Neural progenitor cell (in vitro differentiated cells): ENCODE measurements at regions not wholly inside any gene's neighbourhood (a gene's known extent, or its start where the extent isn't known, plus 50 kb on each side); places are given as distances from the start of the nearest gene placed in this dataset.

ENCODE experiments used
- DNase-seq: peaks from one replicate; pipeline ENCODE4 v3.0.0-alpha.2; 2016; ENCODE audit warnings: low spot score
- H2AFZ ChIP-seq: fragments of 200-600 bp; sonication (generic); replicated peaks from 2 replicates; pipeline ENCODE4 v1.6.1; 2016; ENCODE audit warnings: antibody characterized with exemption
- H3F3A ChIP-seq: fragments of 200-600 bp; sonication (generic); 2 replicates; pipeline ENCODE4 v1.6.1; 2016; ENCODE audit warnings: antibody characterized with exemption, low read depth
- H3K27ac ChIP-seq: fragments of 200-600 bp; sonication (generic); 2 replicates; pipeline ENCODE4 v1.5.1; 2016; ENCODE audit warnings: mild to moderate bottlenecking
- H3K27me3 ChIP-seq: fragments of 200-600 bp; sonication (generic); 2 replicates; pipeline ENCODE4 v1.6.1; 2016; ENCODE audit warnings: mild to moderate bottlenecking, moderate library complexity
- H3K36me3 ChIP-seq: fragments of 200-600 bp; sonication (generic); 2 replicates; pipeline ENCODE4 v1.5.1; 2016
- H3K4me1 ChIP-seq: fragments of 200-600 bp; sonication (generic); 2 replicates; pipeline ENCODE4 v1.6.1; 2016; ENCODE audit warnings: mixed run types
- H3K4me2 ChIP-seq: fragments of 200-600 bp; sonication (generic); 2 replicates; pipeline ENCODE4 v1.6.1; 2016
- H3K4me3 ChIP-seq: fragments of 200-600 bp; sonication (generic); 2 replicates; pipeline ENCODE4 v1.5.1; 2016
- H3K79me2 ChIP-seq: fragments of 200-600 bp; sonication (generic); 2 replicates; pipeline ENCODE4 v1.6.1; 2016; ENCODE audit warnings: low read depth
- H3K9ac ChIP-seq: fragments of 200-600 bp; sonication (generic); 2 replicates; pipeline ENCODE4 v1.6.1; 2016
- H3K9me3 ChIP-seq: fragments of 200-600 bp; sonication (generic); 2 replicates; pipeline ENCODE4 v1.5.1; 2016; ENCODE audit warnings: low read depth
- H4K20me1 ChIP-seq: fragments of 200-600 bp; sonication (generic); 2 replicates; pipeline ENCODE4 v1.6.1; 2016; ENCODE audit warnings: low read depth
- H3K27ac Mint-ChIP-seq: 3 replicates; pipeline ENCODE4 v1.8.0; 2021; ENCODE audit warnings: mixed read lengths
- H3K27me3 Mint-ChIP-seq: 2 replicates; pipeline ENCODE4 v1.8.0; 2022; ENCODE audit warnings: low read depth, mild to moderate bottlenecking, inconsistent platforms, moderate library complexity, mixed read lengths; ENCODE audit not compliant: insufficient read depth
- H3K36me3 Mint-ChIP-seq: 3 replicates; pipeline ENCODE4 v1.8.0; 2021; ENCODE audit warnings: mixed read lengths
- H3K4me1 Mint-ChIP-seq: 3 replicates; pipeline ENCODE4 v1.8.0; 2021; ENCODE audit warnings: mixed read lengths
- H3K4me3 Mint-ChIP-seq: 3 replicates; pipeline ENCODE4 v1.8.0; 2021; ENCODE audit warnings: mild to moderate bottlenecking, moderate library complexity, mixed read lengths
- H3K9me3 Mint-ChIP-seq: 3 replicates; pipeline ENCODE4 v1.8.0; 2020; ENCODE audit warnings: mixed read lengths
- EZH2 ChIP-seq: fragments of 200-600 bp; sonication (generic); IDR thresholded peaks from 2 replicates; pipeline ENCODE4 v1.6.1; 2017; ENCODE audit warnings: antibody characterized with exemption, mild to moderate bottlenecking, moderate library complexity
- EZH2phosphoT487 ChIP-seq: fragments of 200-600 bp; sonication (generic); IDR thresholded peaks from 2 replicates; pipeline ENCODE4 v1.6.1; 2017; ENCODE audit warnings: antibody characterized with exemption
- TF ChIP-seq, protein P1 (sequence below): fragments of 200-600 bp; sonication (generic); IDR thresholded peaks from 2 replicates; pipeline ENCODE4 v1.5.1; 2017; ENCODE audit warnings: antibody characterized with exemption, mild to moderate bottlenecking

DNA sequence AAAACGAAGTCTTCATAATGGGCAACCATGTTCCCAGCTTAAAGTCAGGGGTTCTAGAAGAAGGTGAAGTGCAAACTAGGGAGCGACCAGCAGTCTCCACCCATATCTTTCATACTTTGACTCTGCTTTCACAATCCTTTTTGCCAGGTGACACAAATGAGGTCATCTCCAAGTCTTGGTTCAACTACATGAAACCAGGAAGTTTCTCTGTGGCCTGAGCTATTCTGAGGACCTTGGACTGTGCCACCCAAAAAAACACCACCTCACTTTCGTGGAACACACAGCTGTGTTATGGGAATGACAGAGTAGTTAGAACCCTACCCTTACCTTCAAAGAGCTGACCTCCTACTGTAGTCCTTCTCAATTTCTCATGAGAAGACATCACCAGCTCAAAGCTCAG is 309.2 kb downstream of the AGTPBP1 start:
- DNase-seq = no peak
- Histone ChIP-seq H3K9me3 (no peaks in the 10 kb centered on the region), H3K9ac (no peak overlapping the region), H3K27ac (no peak overlapping the region), H3K36me3 (no peaks in the 10 kb centered on the region), H3F3A (no peaks in the 10 kb centered on the region), H3K4me2 (no peak overlapping the region), H3K27me3 (no peaks in the 10 kb centered on the region), H2AFZ (no peak overlapping the region), H3K4me3 (no peak overlapping the region), H3K79me2 (no peaks in the 10 kb centered on the region), H3K4me1 (no peaks in the 10 kb centered on the region), H4K20me1 (no peaks in the 10 kb centered on the region)
- Mint-ChIP-seq H3K9me3 (peaks cover 15% of the 10 kb centered on the region), H3K27ac (no peak overlapping the region), H3K27me3 (peaks cover 5% of the 10 kb centered on the region), H3K4me1 (peaks cover 37% of the 10 kb centered on the region), H3K36me3 (peaks cover 1% of the 10 kb centered on the region), H3K4me3 (no peak overlapping the region)
- TF ChIP-seq, protein P1, sequence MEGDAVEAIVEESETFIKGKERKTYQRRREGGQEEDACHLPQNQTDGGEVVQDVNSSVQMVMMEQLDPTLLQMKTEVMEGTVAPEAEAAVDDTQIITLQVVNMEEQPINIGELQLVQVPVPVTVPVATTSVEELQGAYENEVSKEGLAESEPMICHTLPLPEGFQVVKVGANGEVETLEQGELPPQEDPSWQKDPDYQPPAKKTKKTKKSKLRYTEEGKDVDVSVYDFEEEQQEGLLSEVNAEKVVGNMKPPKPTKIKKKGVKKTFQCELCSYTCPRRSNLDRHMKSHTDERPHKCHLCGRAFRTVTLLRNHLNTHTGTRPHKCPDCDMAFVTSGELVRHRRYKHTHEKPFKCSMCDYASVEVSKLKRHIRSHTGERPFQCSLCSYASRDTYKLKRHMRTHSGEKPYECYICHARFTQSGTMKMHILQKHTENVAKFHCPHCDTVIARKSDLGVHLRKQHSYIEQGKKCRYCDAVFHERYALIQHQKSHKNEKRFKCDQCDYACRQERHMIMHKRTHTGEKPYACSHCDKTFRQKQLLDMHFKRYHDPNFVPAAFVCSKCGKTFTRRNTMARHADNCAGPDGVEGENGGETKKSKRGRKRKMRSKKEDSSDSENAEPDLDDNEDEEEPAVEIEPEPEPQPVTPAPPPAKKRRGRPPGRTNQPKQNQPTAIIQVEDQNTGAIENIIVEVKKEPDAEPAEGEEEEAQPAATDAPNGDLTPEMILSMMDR = no peak
- no peak for TF ChIP-seq EZH2phosphoT487
- no peak for TF ChIP-seq EZH2

DNA sequence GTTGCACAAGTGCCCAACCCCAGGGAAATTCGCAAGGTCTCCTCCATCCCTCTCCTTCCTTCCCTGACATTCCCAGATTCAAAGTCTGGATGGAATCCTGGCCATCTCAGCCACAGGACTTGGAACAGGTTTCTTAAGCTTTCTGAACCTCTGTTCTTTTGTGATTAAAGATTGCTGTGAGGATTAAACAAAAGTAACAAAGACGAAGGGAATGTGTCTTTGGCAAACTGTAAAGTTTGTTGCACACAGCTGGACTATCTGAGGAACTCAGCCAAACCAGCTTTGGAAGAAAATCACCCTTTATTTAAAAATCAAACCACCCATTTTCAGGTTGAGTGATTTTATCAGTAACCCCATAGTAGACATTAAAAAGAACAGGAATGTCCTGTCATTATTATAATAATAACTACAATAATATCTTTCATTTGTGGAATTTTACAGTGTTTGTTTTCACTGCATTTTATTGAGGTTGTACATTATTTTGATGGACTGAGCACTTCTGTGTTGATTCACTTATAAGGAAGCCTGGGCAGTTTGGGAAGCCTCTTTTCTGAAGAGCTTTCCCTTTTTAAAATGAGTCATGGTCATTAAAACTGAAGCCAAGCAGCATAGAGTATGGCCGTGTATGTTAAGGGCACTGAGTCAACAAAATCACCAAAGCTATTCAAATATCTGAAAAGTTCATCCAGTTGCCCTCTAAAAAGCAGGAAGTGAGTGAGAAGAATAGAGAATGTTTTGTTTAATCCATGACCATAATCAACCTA is 310.2 kb downstream of the AGTPBP1 start:
- H3K27me3 ChIP-seq = no peaks in the 10 kb centered on the region
- Mint-ChIP-seq H3K27me3 (peaks cover 5% of the 10 kb centered on the region), H3K9me3 (peaks cover 5% of the 10 kb centered on the region), H3K27ac (no peak overlapping the region), H3K36me3 (no peaks in the 10 kb centered on the region), H3K4me3 (no peak overlapping the region), H3K4me1 (peaks cover 44% of the 10 kb centered on the region)
- no peaks in the 10 kb centered on the region for H3K36me3 ChIP-seq
- no peak overlapping the region for H3K27ac ChIP-seq
- H4K20me1 ChIP-seq = no peaks in the 10 kb centered on the region
- no peaks in the 10 kb centered on the region for H3K4me1 ChIP-seq
- H3K4me2 ChIP-seq = no peak overlapping the region
- no peaks in the 10 kb centered on the region for H3K79me2 ChIP-seq
- H3K9me3 ChIP-seq = no peaks in the 10 kb centered on the region
- no peak overlapping the region for H3K4me3 ChIP-seq
- H2AFZ ChIP-seq = no peak overlapping the region
- DNase-seq = no peak
- TF ChIP-seq, protein P1 = no peak
- no peak for TF ChIP-seq EZH2
- no peak for TF ChIP-seq EZH2phosphoT487
- H3K9ac ChIP-seq = no peak overlapping the region
- H3F3A ChIP-seq = no peaks in the 10 kb centered on the region

DNA sequence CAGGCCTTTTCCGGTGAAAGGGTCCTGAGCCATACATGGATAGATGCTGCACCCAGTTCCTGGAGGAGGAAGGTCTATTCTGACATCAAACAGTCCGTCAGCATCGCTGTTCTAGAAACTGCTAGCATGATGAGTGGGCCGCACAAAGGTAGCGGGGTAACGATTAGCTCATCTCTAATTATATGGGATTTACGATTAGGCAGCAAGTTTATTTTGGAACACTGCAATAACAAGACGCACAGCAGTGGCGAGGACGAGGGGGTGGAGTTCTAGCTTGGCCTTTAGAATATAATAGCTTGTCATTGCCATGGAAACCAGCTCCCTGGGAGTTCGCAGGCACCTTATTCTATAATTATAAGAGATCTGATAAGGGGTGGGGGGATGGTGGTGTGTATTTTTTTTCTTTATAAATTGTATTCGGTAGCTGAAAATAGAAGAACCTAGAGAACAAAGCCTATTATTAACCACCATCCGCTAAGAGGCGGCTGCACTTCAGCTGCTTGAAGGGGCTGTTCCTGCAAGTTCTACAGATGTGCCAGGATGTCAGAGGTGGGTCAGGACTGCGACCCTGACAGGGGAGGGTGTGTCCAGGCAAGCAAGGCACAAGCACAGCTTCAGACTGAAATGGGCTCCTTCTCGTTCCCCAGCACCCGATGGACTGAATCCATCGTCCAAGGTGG is 311.0 kb downstream of the AGTPBP1 start:
- H3K27me3 ChIP-seq = no peaks in the 10 kb centered on the region
- H3K4me1 Mint-ChIP-seq = peaks cover 48% of the 10 kb centered on the region
- H3K9me3 ChIP-seq = no peaks in the 10 kb centered on the region
- H3K27me3 Mint-ChIP-seq = peaks cover 5% of the 10 kb centered on the region
- H3K9me3 Mint-ChIP-seq = peaks cover 5% of the 10 kb centered on the region
- H3K4me1 ChIP-seq = no peaks in the 10 kb centered on the region
- DNase-seq = no peak
- no peak overlapping the region for H3K9ac ChIP-seq
- peak overlapping the region; percentile 46 for H3K27ac Mint-ChIP-seq
- H3K27ac ChIP-seq = no peak overlapping the region
- no peak overlapping the region for H3K4me2 ChIP-seq
- no peaks in the 10 kb centered on the region for H3K36me3 ChIP-seq
- H3K4me3 ChIP-seq = no peak overlapping the region
- no peaks in the 10 kb centered on the region for H3F3A ChIP-seq
- TF ChIP-seq EZH2phosphoT487 = no peak
- no peak for TF ChIP-seq EZH2
- TF ChIP-seq, protein P1 = no peak
- H3K36me3 Mint-ChIP-seq = no peaks in the 10 kb centered on the region
- H3K79me2 ChIP-seq = no peaks in the 10 kb centered on the region
- H4K20me1 ChIP-seq = no peaks in the 10 kb centered on the region
- H3K4me3 Mint-ChIP-seq = no peak overlapping the region
- H2AFZ ChIP-seq = no peak overlapping the region
